Mononuclear cell (primary cell): ENCODE measurements at regions not wholly inside any gene's neighbourhood (a gene's known extent, or its start where the extent isn't known, plus 50 kb on each side); places are given as distances from the start of the nearest gene placed in this dataset.

Experiments used
- H3K27me3 ChIP-seq: 2 replicates; pipeline ENCODE4 v1.6.0; 2011; ENCODE audit warnings: low read length, control low read depth; ENCODE audit not compliant: insufficient read depth
- H3K4me1 ChIP-seq: 2 replicates; pipeline ENCODE4 v1.5.1; 2011; ENCODE audit warnings: mild to moderate bottlenecking, low read length, control low read depth; ENCODE audit not compliant: insufficient read depth
- H3K4me3 ChIP-seq: 2 replicates; pipeline ENCODE4 v1.5.1; 2011; ENCODE audit warnings: mild to moderate bottlenecking, low read length, moderate library complexity
- H3K9me3 ChIP-seq: 2 replicates; pipeline ENCODE4 v1.5.1; 2011; ENCODE audit warnings: low read depth, mild to moderate bottlenecking, control low read depth, low read length

GRCh38 chr6:44624226-44624625 is 236.7 kb downstream of the CDC5L start:
- Histone ChIP-seq H3K9me3 (no peaks in the 10 kb centered on the region), H3K27me3 (no peaks in the 10 kb centered on the region), H3K4me1 (peaks cover 54% of the 10 kb centered on the region), H3K4me3 (no peak overlapping the region)

- H3K9me3 ChIP-seq = no peaks in the 10 kb centered on the region
- H3K27me3 ChIP-seq = no peaks in the 10 kb centered on the region
- no peak overlapping the region for H3K4me3 ChIP-seq
- H3K4me1 ChIP-seq = peaks cover 46% of the 10 kb centered on the region
These were observed 237.5 kb downstream of the CDC5L start for GRCh38 chr6:44624936-44625573.

GRCh38 chr6:44625996-44626395 is 238.5 kb downstream of the CDC5L start:
- H3K9me3 ChIP-seq = no peaks in the 10 kb centered on the region
- peaks cover 45% of the 10 kb centered on the region for H3K4me1 ChIP-seq
- H3K4me3 ChIP-seq = no peak overlapping the region
- H3K27me3 ChIP-seq = no peaks in the 10 kb centered on the region

- Histone ChIP-seq H3K4me3 (no peak overlapping the region), H3K27me3 (no peaks in the 10 kb centered on the region), H3K9me3 (no peaks in the 10 kb centered on the region), H3K4me1 (peaks cover 39% of the 10 kb centered on the region)
These were observed 239.1 kb downstream of the CDC5L start for GRCh38 chr6:44626616-44627015.

GRCh38 chr6:44627091-44627882 is 239.8 kb downstream of the CDC5L start:
- H3K27me3 ChIP-seq = no peaks in the 10 kb centered on the region
- H3K9me3 ChIP-seq = no peaks in the 10 kb centered on the region
- no peak overlapping the region for H3K4me3 ChIP-seq
- peaks cover 32% of the 10 kb centered on the region for H3K4me1 ChIP-seq

- H3K9me3 ChIP-seq = no peaks in the 10 kb centered on the region
- H3K4me1 ChIP-seq = peaks cover 26% of the 10 kb centered on the region
- H3K27me3 ChIP-seq = no peaks in the 10 kb centered on the region
- H3K4me3 ChIP-seq = no peak overlapping the region
These were observed 240.4 kb downstream of the CDC5L start for GRCh38 chr6:44627883-44628271.

GRCh38 chr6:44628347-44628746 is 240.8 kb downstream of the CDC5L start:
- Histone ChIP-seq H3K4me3 (no peak overlapping the region), H3K27me3 (no peaks in the 10 kb centered on the region), H3K9me3 (no peaks in the 10 kb centered on the region), H3K4me1 (peaks cover 24% of the 10 kb centered on the region)

- Histone ChIP-seq H3K9me3 (no peaks in the 10 kb centered on the region), H3K4me3 (no peak overlapping the region), H3K27me3 (no peaks in the 10 kb centered on the region), H3K4me1 (peaks cover 24% of the 10 kb centered on the region)
These were observed 242.1 kb downstream of the CDC5L start for GRCh38 chr6:44629636-44630035.

GRCh38 chr6:44630125-44631028 is 242.9 kb downstream of the CDC5L start:
- Histone ChIP-seq H3K9me3 (no peaks in the 10 kb centered on the region), H3K4me1 (peaks cover 24% of the 10 kb centered on the region), H3K27me3 (no peaks in the 10 kb centered on the region), H3K4me3 (no peak overlapping the region)

GRCh38 chr6:44631968-44632367 is 244.5 kb downstream of the CDC5L start:
- Histone ChIP-seq H3K27me3 (no peaks in the 10 kb centered on the region), H3K4me3 (no peak overlapping the region), H3K4me1 (peaks cover 17% of the 10 kb centered on the region), H3K9me3 (no peaks in the 10 kb centered on the region)

GRCh38 chr6:44634321-44634720 is 246.8 kb downstream of the CDC5L start:
- Histone ChIP-seq H3K4me3 (no peak overlapping the region), H3K9me3 (no peaks in the 10 kb centered on the region), H3K27me3 (no peaks in the 10 kb centered on the region), H3K4me1 (peaks cover 4% of the 10 kb centered on the region)

GRCh38 chr6:44635486-44635885 is 248.0 kb downstream of the CDC5L start:
- no peaks in the 10 kb centered on the region for H3K4me1 ChIP-seq
- H3K4me3 ChIP-seq = no peak overlapping the region

GRCh38 chr6:44636561-44637248 is 249.2 kb downstream of the CDC5L start:
- Histone ChIP-seq H3K4me1 (no peaks in the 10 kb centered on the region), H3K9me3 (no peaks in the 10 kb centered on the region), H3K4me3 (no peak overlapping the region), H3K27me3 (no peaks in the 10 kb centered on the region)

More at GRCh38 chr6:44635486-44635885, 248.0 kb downstream of the CDC5L start:
- no peaks in the 10 kb centered on the region for H3K9me3 ChIP-seq
- no peaks in the 10 kb centered on the region for H3K27me3 ChIP-seq

GRCh38 chr6:44641344-44642031 is 254.0 kb downstream of the CDC5L start:
- peaks cover 5% of the 10 kb centered on the region for H3K4me1 ChIP-seq
- H3K9me3 ChIP-seq = no peaks in the 10 kb centered on the region
- H3K4me3 ChIP-seq = no peak overlapping the region
- no peaks in the 10 kb centered on the region for H3K27me3 ChIP-seq
